ENCODE measurements at regions not wholly inside any gene's neighbourhood (a gene's known extent, or its start where the extent isn't known, plus 50 kb on each side); places are given as distances from the start of the nearest gene placed in this dataset.

DNA sequence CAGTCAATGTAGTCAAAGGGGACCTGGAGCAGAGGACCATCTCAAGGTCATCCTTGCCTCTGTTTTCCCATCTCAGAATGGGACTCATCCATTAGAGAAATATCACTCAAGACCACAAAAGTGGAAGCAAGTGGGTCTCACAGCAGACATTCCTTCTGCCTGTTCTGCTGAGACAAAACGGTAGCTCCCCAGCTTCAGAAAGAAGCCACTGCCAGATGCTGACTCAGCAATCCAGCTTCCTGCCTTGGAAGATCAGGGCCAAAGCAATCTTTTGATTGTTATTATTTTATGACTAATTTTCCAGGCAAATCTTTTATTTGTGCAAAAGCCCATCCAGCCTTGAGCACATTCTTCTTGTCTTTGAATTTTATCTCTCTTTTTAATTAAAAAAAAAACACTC is 86.8 kb downstream of the CCT6B start:
- intact Hi-C loops (cut with DNase I): loop anchor here in 1 of 10 donors (10.0 kb wide), 1 partner anchor 60 kb away; no protein-coding TSS in a partner anchor
- 24 to 40% (median 34%) methylated on average over 1 of the region's 1 CpG for WGBS, 4 donors
- ATAC-seq (no peak), DNase-seq (no peak)
- Histone ChIP-seq H3K27me3 (peaks cover 0 to 4% (median 0%) of the 10 kb centered on the region in 9 donors), H3K27ac (no peak overlapping the region), H3K4me1 (no peaks in the 10 kb centered on the region), H3K36me3 (no peaks in the 10 kb centered on the region), H3K4me3 (no peak overlapping the region), H3K9me3 (peaks cover 0 to 14% (median 3%) of the 10 kb centered on the region in 12 donors)
- no peak for TF ChIP-seq POLR2A (IDR thresholded peaks at IDR 0.05)
- TF ChIP-seq CTCF (IDR thresholded peaks at IDR 0.05): no peak

GRCh38 chr17:34872640-34873039 is 88.6 kb downstream of the CCT6B start:
- Histone ChIP-seq H3K4me3 (no peak overlapping the region), H3K4me1 (no peaks in the 10 kb centered on the region), H3K9me3 (peaks cover 0 to 21% (median 3%) of the 10 kb centered on the region in 12 donors), H3K36me3 (no peaks in the 10 kb centered on the region), H3K27me3 (peaks cover 0 to 4% (median 0%) of the 10 kb centered on the region in 9 donors), H3K27ac (no peak overlapping the region)
- intact Hi-C loops (cut with DNase I): loop anchor here in 1 of 10 donors (10.0 kb wide), 1 partner anchor 62 kb away; no protein-coding TSS in a partner anchor
- DNase-seq (no peak), ATAC-seq (no peak)
- WGBS, 4 donors: 88 to 94% (median 93%) methylated on average over 2 of the region's 2 CpGs
- TF ChIP-seq POLR2A (IDR thresholded peaks at IDR 0.05) (no peak), CTCF (IDR thresholded peaks at IDR 0.05) (no peak)

DNA sequence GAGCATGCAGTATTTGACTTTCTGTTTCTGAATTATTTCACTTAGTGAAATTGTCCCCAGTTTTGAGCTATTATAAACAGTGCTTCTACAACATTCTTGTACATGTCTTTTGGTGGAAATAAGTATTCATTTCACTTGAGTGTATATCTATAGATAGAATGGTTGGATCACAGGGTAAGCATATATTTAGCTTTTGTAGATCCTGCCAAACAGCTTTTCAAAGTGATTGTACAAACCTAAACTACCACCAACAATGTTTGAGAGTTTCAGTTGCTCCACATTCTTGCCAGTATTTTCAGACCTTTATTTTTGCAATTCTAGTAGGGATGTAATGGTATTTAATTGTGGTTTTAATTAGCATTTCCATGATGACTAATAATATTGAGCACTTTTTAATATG is 91.6 kb downstream of the CCT6B start:
- Histone ChIP-seq H3K4me3 (no peak overlapping the region), H3K36me3 (no peaks in the 10 kb centered on the region), H3K4me1 (no peaks in the 10 kb centered on the region), H3K9me3 (peaks cover 0 to 21% (median 3%) of the 10 kb centered on the region in 12 donors), H3K27ac (no peak overlapping the region), H3K27me3 (no peaks in the 10 kb centered on the region)
- intact Hi-C loops (cut with DNase I): loop anchor here in 2 of 10 donors (10.0 kb wide), 2 partner anchors 65 to 195 kb away; no protein-coding TSS in a partner anchor
- no peak for TF ChIP-seq CTCF (IDR thresholded peaks at IDR 0.05)
- TF ChIP-seq POLR2A (IDR thresholded peaks at IDR 0.05): no peak
- ATAC-seq (no peak), DNase-seq (no peak)

DNA sequence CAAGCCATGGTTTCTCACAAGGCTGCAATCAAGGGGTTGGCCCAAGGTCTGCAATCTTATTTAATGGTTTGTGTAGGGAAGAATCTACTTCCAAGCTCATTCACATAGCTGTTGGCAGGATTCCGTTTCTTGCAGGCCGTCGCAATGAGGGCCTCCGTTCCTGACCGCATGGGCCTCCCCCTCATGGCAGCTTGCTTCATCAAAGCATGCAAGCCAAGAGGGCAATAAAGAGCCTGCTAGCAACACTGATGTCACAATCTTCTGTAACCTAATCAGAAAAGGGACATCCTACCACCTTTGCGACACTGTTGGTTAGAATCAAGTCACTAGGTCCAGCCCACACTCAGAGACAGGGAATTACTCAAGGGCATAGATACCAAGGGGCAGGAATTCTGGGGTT is 95.5 kb downstream of the CCT6B start:
- no peak for ATAC-seq
- Histone ChIP-seq H3K36me3 (no peaks in the 10 kb centered on the region), H3K9me3 (peaks cover 0 to 9% (median 0%) of the 10 kb centered on the region in 12 donors), H3K27ac (no peak overlapping the region), H3K4me3 (no peak overlapping the region), H3K4me1 (no peaks in the 10 kb centered on the region), H3K27me3 (peaks cover 0 to 10% (median 0%) of the 10 kb centered on the region in 9 donors)
- TF ChIP-seq POLR2A (IDR thresholded peaks at IDR 0.05) (no peak), CTCF (IDR thresholded peaks at IDR 0.05) (no peak)
- WGBS, 4 donors: 84 to 90% (median 87%) methylated on average over 4 to 6 of the region's 6 CpGs
- DNase-seq: no peak
- intact Hi-C loops (cut with DNase I): loop anchor here in 1 of 10 donors (10.0 kb wide), 1 partner anchor 191 kb away; no protein-coding TSS in a partner anchor
